ENCODE measurements at regions not wholly inside any gene's neighbourhood (a gene's known extent, or its start where the extent isn't known, plus 50 kb on each side); places are given as distances from the start of the nearest gene placed in this dataset.

DNA sequence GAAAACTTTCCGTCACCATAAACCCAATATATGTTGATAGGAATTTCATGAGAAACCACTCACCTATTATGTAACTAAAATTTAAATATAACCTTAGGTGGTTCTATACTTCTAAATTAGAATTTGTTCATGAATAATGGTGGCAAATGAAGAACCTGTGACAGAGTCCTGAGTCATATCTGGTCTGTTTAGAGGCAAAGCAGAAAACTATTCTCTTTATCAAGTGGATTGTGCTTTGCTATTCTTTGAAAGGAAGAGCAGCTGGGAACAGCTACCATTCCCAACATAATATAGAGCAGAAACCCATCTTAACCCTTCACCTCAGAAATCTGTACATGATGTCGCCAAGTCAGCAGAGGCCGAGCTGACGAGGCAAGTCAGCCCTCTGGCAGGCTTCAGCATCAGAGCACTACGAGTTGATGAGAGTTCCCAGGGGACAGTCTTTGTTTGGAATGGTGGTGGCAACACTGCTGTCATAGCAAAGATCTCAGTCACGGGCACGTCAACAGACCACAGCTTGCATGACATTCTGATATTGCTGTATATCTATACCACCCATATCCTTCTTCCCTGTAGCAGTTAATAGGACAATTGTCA lies 631.9 kb upstream of the CA10 start (continued):
- TF ChIP-seq, protein P1, sequence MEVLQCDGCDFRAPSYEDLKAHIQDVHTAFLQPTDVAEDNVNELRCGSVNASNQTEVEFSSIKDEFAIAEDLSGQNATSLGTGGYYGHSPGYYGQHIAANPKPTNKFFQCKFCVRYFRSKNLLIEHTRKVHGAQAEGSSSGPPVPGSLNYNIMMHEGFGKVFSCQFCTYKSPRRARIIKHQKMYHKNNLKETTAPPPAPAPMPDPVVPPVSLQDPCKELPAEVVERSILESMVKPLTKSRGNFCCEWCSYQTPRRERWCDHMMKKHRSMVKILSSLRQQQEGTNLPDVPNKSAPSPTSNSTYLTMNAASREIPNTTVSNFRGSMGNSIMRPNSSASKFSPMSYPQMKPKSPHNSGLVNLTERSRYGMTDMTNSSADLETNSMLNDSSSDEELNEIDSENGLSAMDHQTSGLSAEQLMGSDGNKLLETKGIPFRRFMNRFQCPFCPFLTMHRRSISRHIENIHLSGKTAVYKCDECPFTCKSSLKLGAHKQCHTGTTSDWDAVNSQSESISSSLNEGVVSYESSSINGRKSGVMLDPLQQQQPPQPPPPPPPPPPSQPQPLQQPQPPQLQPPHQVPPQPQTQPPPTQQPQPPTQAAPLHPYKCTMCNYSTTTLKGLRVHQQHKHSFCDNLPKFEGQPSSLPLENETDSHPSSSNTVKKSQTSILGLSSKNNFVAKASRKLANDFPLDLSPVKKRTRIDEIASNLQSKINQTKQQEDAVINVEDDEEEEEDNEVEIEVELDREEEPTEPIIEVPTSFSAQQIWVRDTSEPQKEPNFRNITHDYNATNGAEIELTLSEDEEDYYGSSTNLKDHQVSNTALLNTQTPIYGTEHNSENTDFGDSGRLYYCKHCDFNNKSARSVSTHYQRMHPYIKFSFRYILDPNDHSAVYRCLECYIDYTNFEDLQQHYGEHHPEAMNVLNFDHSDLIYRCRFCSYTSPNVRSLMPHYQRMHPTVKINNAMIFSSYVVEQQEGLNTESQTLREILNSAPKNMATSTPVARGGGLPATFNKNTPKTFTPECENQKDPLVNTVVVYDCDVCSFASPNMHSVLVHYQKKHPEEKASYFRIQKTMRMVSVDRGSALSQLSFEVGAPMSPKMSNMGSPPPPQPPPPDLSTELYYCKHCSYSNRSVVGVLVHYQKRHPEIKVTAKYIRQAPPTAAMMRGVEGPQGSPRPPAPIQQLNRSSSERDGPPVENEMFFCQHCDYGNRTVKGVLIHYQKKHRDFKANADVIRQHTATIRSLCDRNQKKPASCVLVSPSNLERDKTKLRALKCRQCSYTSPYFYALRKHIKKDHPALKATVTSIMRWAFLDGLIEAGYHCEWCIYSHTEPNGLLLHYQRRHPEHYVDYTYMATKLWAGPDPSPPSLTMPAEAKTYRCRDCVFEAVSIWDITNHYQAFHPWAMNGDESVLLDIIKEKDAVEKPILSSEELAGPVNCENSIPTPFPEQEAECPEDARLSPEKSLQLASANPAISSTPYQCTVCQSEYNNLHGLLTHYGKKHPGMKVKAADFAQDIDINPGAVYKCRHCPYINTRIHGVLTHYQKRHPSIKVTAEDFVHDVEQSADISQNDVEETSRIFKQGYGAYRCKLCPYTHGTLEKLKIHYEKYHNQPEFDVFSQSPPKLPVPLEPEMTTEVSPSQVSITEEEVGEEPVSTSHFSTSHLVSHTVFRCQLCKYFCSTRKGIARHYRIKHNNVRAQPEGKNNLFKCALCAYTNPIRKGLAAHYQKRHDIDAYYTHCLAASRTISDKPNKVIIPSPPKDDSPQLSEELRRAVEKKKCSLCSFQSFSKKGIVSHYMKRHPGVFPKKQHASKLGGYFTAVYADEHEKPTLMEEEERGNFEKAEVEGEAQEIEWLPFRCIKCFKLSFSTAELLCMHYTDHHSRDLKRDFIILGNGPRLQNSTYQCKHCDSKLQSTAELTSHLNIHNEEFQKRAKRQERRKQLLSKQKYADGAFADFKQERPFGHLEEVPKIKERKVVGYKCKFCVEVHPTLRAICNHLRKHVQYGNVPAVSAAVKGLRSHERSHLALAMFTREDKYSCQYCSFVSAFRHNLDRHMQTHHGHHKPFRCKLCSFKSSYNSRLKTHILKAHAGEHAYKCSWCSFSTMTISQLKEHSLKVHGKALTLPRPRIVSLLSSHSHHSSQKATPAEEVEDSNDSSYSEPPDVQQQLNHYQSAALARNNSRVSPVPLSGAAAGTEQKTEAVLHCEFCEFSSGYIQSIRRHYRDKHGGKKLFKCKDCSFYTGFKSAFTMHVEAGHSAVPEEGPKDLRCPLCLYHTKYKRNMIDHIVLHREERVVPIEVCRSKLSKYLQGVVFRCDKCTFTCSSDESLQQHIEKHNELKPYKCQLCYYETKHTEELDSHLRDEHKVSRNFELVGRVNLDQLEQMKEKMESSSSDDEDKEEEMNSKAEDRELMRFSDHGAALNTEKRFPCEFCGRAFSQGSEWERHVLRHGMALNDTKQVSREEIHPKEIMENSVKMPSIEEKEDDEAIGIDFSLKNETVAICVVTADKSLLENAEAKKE (CRISPR knock-in tag; IDR thresholded peaks at IDR 0.05): no peak
- no peak for TF ChIP-seq ZNF114 (CRISPR knock-in tag; IDR thresholded peaks at IDR 0.05)

GRCh38 chr17:52789829-52790228 lies 631.3 kb upstream of the CA10 start:
- H3K4me1 ChIP-seq (ENCODE audit: insufficient read depth): no peaks in the 10 kb centered on the region
- no peak overlapping the region for H3K4me3 ChIP-seq
- Mint-ChIP-seq H3K4me1 (no peaks in the 10 kb centered on the region), H3K27me3 (ENCODE audit: insufficient read depth, low read depth, poor library complexity) (no peaks in the 10 kb centered on the region), H3K9me3 (no peaks in the 10 kb centered on the region; the same call in 2 of the 3 replicates), H3K36me3 (ENCODE audit: low read depth) (no peaks in the 10 kb centered on the region), H3K27ac (no peak overlapping the region), H3K4me3 (no peak overlapping the region)
- H3F3A ChIP-seq (replicated peaks; ENCODE audit: low read depth): no peaks in the 10 kb centered on the region
- H3K4me2 ChIP-seq: no peak overlapping the region
- H2AFZ ChIP-seq: no peak overlapping the region
- H3K27me3 ChIP-seq (ENCODE audit: insufficient read depth): no peaks in the 10 kb centered on the region
- DNase-seq (ENCODE audit: low spot score) (no peak), ATAC-seq (no peak)
- no peaks in the 10 kb centered on the region for H3K79me2 ChIP-seq (replicated peaks; ENCODE audit: insufficient read depth)
- H3K9me2 ChIP-seq (ENCODE audit: insufficient read depth): no peaks in the 10 kb centered on the region
- no peak overlapping the region for H3K27ac ChIP-seq (ENCODE audit: low read depth)
- no peaks in the 10 kb centered on the region for H4K20me1 ChIP-seq (replicated peaks; ENCODE audit: insufficient read depth)
- no peaks in the 10 kb centered on the region for H3K36me3 ChIP-seq (ENCODE audit: insufficient read depth)
- TF ChIP-seq CREB1 (CRISPR knock-in tag; IDR thresholded peaks at IDR 0.05; ENCODE audit: low read depth) (no peak), NANOG (IDR thresholded peaks at IDR 0.05; ENCODE audit: borderline replicate concordance) (no peak), ETS1 (IDR thresholded peaks at IDR 0.05) (no peak), ZNF114 (CRISPR knock-in tag; IDR thresholded peaks at IDR 0.05) (no peak), ZNF331 (CRISPR knock-in tag; IDR thresholded peaks at IDR 0.05; ENCODE audit: low read depth) (no peak), REST (IDR thresholded peaks at IDR 0.05; ENCODE audit: unreplicated experiment) (no peak), JUNB (IDR thresholded peaks at IDR 0.05; ENCODE audit: unreplicated experiment) (no peak), CTCF (conservative IDR thresholded peaks at IDR 0.05; ENCODE audit: low read depth in 2 of 2) (no peak), EZH2 (IDR thresholded peaks at IDR 0.05; ENCODE audit: low read depth, unreplicated experiment) (no peak), STAT1 (IDR thresholded peaks at IDR 0.05; ENCODE audit: unreplicated experiment) (no peak), EZH2phosphoT487 (IDR thresholded peaks at IDR 0.05; ENCODE audit: unreplicated experiment) (no peak)

All from GM23338 (cell line).